ENCODE measurements at regions not wholly inside any gene's neighbourhood (a gene's known extent, or its start where the extent isn't known, plus 50 kb on each side); places are given as distances from the start of the nearest gene placed in this dataset.

DNA sequence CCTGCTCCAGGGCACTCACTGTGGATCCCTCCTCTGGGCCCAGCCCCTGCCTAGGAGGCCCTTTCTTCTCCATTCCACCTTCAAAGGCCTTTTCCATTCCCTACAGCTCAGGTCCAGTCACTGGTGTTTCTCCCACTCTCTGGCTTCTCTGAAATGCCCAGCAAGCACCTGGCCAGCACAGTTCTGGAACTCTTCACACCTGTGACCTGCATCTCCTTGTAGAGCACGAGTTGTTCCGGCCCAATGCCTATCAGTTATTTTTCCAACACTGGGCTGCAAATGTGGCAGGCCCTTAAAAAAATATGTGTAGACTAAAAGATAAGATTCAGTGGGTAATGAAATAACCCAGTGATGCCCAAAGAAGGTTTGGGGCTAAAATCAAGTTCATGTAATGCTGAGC lies 87.1 kb downstream of the PRLHR start:
- Mint-ChIP-seq H3K27me3 (peaks cover 13% of the 10 kb centered on the region), H3K4me1 (peaks cover 8% of the 10 kb centered on the region), H3K27ac (no peak overlapping the region), H3K9me3 (no peaks in the 10 kb centered on the region), H3K36me3 (ENCODE audit: low read depth) (no peaks in the 10 kb centered on the region), H3K4me3 (no peak overlapping the region)
- CTCF ChIA-PET = no interaction called here
- DNase-seq = no peak
- POLR2A ChIA-PET = no interaction called here

DNA sequence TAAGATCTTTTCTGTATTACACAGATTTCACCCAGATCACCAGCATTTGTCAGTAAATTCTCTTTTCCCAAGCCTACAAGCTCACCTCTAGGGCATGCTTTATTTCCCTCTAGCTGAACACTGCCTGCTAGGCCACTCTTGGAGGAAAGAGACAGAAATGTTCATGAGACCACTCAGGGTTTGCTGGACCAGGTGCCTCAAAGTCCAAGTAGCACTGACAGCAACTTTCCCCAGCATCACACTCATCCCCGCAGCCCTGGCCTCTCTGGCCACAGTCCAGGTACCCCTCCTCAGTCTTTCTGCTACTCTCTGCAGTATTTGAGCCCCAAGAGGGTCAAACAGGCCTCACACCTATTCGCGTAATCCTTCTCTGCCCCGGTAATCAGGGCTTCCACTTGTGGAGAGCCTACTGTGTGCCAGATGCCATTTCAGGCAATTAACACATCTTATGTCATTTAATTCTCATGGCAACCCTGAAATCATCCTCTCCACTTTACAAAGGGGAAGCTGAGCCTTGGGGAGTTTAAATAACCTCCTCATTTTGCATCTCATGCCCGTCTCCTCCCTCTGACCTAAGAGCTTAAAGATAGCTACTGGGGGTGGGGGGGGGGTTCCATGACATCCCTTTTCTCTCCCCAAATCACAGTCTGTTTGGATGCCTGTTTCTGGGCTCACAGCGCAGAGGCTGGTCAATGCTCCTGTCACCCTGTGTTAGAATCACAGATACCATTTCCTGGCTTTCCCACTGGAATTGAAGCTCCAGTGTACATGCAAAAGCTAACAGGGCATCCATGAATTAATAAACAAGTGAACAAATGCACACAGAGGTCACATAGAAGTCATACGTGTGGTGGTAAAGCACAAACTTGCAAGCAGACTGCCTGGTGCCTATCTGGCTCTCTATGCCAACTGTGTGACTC lies 88.5 kb downstream of the PRLHR start:
- DNase-seq = no peak
- no peaks in the 10 kb centered on the region for H3K9me3 Mint-ChIP-seq
- CTCF ChIA-PET = no interaction called here
- no peaks in the 10 kb centered on the region for H3K36me3 Mint-ChIP-seq (ENCODE audit: low read depth)
- POLR2A ChIA-PET = no interaction called here
- peaks cover 8% of the 10 kb centered on the region for H3K4me1 Mint-ChIP-seq
- no peak overlapping the region for H3K4me3 Mint-ChIP-seq
- no peak overlapping the region for H3K27ac Mint-ChIP-seq
- H3K27me3 Mint-ChIP-seq = peaks cover 10% of the 10 kb centered on the region

DNA sequence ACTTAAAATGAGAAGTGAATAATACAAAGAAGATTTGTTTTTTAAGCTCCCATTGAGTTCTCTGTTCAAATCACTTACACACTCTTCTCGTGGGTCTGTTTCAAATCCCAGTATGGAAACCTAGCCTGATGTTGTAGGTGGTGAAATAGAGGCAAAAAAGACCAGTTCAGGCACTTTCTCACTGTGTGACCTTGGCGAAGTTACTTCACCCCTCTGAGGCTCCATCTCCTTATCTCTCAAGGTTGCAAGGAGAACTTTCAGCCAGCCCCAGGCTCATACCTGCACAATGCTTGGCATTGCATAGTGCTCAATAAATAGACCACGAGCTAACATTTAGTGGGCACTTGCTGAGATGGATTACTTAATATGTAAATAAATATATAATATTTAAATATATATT lies 90.1 kb downstream of the PRLHR start:
- Mint-ChIP-seq H3K9me3 (no peaks in the 10 kb centered on the region), H3K27ac (no peak overlapping the region), H3K27me3 (peaks cover 14% of the 10 kb centered on the region), H3K4me3 (no peak overlapping the region), H3K4me1 (peaks cover 3% of the 10 kb centered on the region), H3K36me3 (ENCODE audit: low read depth) (no peaks in the 10 kb centered on the region)
- DNase-seq = no peak
- POLR2A ChIA-PET = no interaction called here
- CTCF ChIA-PET = no interaction called here

DNA sequence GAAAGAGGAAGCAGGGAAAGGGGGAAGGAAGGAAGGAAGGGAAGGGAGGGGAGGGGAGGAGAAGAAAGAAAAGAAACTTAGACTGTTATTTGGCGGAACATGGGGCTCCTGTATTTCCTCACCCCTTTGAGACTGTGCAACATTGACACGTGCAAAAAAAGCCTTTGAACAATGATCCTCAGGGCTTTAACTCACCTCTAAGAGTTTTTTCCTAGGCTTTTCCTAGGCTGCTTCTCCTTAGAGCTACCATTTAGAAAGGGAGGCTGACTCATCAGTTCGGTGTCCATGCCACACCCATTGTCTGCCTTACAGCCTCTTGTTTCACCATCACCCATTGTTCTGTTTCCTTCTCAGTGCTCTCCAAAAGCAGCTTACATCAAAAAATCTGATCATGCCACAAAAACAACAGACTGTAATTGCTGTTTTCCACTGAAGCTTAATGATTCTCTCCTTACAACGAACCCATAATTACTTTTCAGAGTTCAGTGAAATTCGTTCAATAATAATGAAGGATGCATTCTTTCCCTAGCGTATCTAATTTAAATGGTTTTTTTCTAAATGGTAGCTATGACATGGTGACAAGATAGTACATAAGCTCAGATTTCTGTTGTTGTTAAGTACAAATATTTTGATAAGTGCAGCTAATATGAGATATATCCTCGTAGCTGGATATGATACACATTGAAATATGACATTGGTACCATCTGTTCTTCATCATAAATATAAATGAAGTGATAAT lies 90.8 kb downstream of the PRLHR start:
- Mint-ChIP-seq H3K27me3 (peaks cover 11% of the 10 kb centered on the region), H3K4me3 (no peak overlapping the region), H3K9me3 (no peaks in the 10 kb centered on the region), H3K4me1 (peaks cover 3% of the 10 kb centered on the region), H3K27ac (no peak overlapping the region), H3K36me3 (ENCODE audit: low read depth) (no peaks in the 10 kb centered on the region)
- ChIA-PET CTCF (no interaction called here), POLR2A (no interaction called here)
- DNase-seq = no peak

DNA sequence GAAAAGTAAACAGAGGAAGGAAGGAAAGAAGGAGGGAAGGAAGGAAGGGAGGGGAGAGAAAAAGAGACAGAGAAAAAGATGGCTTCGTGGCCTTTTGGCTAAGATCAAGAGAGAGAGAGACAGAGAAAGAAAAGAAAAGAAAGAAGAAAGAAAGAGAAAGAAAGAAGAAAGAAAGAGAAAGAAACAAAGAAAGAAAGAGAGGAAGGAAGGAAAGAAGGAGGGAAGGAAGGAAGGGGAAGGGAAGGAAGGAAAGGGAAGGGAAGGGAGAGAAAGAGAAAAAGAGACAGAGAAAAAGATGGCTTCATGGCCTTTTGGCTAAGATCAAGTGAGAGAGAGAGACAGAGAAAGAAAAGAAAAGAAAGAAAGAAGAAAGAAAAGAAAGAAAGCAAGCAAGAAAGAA lies 91.4 kb downstream of the PRLHR start:
- Mint-ChIP-seq H3K27ac (no peak overlapping the region), H3K4me3 (no peak overlapping the region), H3K9me3 (no peaks in the 10 kb centered on the region), H3K36me3 (ENCODE audit: low read depth) (no peaks in the 10 kb centered on the region), H3K4me1 (peaks cover 3% of the 10 kb centered on the region), H3K27me3 (peaks cover 11% of the 10 kb centered on the region)
- ChIA-PET POLR2A (no interaction called here), CTCF (no interaction called here)
- DNase-seq = no peak

DNA sequence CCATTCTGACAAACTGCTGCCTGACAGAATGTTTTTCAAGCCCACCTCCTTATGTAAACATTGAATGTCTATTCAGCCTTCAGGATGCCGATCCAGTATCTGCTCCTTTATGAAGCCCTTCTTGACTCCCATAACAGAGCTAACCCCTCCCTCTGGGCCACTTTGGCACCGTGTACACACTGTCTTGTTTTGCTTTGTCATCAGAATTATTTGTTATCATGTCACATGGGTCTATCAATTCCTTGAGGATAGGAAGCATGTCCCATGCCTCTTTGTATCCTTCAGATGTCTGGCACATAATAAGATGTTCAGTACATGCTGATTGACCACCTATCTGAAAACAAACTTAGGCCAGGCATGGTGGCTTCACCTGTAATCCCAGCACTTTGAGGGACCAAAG lies 92.3 kb downstream of the PRLHR start:
- no peak overlapping the region for H3K4me3 Mint-ChIP-seq
- ChIA-PET CTCF (no interaction called here), POLR2A (no interaction called here)
- no peaks in the 10 kb centered on the region for H3K36me3 Mint-ChIP-seq (ENCODE audit: low read depth)
- peaks cover 3% of the 10 kb centered on the region for H3K4me1 Mint-ChIP-seq
- H3K9me3 Mint-ChIP-seq = no peaks in the 10 kb centered on the region
- peaks cover 14% of the 10 kb centered on the region for H3K27me3 Mint-ChIP-seq
- H3K27ac Mint-ChIP-seq = no peak overlapping the region
- no peak for DNase-seq

DNA sequence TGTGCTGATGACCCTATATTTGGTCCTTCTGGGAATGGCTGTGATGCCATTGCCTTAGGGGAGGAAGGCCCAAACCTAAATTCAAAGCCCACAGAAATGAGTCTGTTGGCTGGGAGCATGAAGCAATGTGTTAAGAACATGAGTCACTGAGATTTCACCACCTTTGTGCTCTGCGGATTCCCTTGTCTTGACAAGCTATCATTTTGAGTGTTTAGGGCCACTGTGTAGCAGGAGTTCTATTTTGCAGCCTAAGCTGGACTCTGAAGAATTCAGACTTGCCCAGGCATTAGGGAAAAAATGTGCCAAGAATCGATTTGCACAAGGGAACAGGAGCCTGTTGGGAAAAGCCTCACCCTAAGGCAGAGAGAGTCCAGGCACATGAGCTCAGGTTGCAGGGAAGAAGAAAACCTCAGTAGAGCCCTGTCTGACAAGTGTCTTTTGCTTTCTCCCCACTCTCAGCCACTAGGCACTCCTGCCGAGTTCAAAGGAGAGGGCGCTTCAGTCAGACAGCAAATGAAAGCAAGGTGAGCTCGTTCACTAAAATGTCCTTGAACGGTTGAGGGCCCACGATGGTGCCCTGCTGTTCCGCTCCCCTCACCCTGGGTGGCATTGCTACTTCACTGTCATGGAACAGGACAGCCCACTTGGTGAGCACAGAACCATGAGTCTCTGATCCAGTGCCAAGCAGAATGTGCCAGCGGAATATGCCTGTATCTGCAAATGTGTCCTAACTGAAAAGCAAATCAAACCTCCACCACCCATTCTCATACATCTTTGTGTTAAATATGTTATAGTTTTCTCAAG lies 93.6 kb downstream of the PRLHR start:
- H3K36me3 Mint-ChIP-seq (ENCODE audit: low read depth) = no peaks in the 10 kb centered on the region
- no peak overlapping the region for H3K27ac Mint-ChIP-seq
- peaks cover 16% of the 10 kb centered on the region for H3K27me3 Mint-ChIP-seq
- DNase-seq = no peak
- POLR2A ChIA-PET = no interaction called here
- peaks cover 3% of the 10 kb centered on the region for H3K4me1 Mint-ChIP-seq
- CTCF ChIA-PET = no interaction called here
- H3K9me3 Mint-ChIP-seq = no peaks in the 10 kb centered on the region
- no peak overlapping the region for H3K4me3 Mint-ChIP-seq

DNA sequence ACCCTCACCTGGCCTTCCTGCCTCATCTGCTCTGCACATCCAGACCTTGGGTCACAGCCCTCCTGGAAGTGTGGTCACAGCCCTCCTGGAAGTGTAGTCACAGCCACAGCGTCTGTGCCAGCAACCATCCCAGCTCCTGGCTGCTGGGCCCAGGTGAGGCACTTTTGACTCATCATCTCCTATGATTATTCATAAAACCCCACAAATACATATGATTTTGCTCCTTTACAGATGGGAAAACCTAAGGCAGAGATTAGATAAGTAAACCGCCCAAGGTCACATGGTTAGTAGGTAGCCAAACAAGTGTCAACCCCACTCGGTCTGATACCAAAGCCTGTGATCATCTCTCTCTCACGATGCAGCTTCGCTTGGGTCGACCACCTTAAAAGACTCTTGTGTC lies 94.3 kb downstream of the PRLHR start:
- ChIA-PET POLR2A (no interaction called here), CTCF (no interaction called here)
- H3K4me3 Mint-ChIP-seq = no peak overlapping the region
- H3K27me3 Mint-ChIP-seq = peaks cover 20% of the 10 kb centered on the region
- no peaks in the 10 kb centered on the region for H3K9me3 Mint-ChIP-seq
- DNase-seq = no peak
- H3K27ac Mint-ChIP-seq = no peak overlapping the region
- peaks cover 3% of the 10 kb centered on the region for H3K4me1 Mint-ChIP-seq
- no peaks in the 10 kb centered on the region for H3K36me3 Mint-ChIP-seq (ENCODE audit: low read depth)

DNA sequence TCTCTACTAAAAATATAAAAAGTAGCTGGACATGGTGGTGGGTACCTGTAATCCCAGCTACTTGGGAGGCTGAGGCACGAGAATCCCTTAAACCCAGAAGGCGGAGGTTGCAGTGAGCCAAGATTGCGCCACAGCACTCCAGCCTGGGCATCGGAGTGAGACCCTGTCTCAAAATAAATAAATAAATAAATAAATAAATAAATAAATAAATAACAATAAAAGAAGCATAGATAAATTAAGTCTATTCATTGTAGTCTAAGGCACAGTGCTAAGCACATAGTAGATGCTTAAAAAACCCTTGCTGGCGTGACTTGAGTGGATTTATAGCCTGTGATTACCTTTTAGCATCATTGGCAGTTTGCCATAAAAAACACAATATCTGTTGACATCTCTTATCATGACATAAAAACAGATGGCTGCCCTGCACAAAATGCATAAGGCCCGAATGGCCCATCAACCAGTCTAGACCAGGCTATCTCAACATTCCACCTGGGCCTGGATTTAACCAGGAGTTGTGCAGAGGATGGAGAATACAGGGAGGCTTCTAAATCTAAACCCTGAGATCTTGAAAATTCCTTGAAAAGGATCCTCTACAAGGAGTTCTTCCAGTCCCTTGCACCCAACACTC lies 94.9 kb downstream of the PRLHR start:
- ChIA-PET CTCF (no interaction called here), POLR2A (no interaction called here)
- Mint-ChIP-seq H3K27ac (no peak overlapping the region), H3K36me3 (ENCODE audit: low read depth) (no peaks in the 10 kb centered on the region), H3K9me3 (no peaks in the 10 kb centered on the region), H3K4me3 (no peak overlapping the region), H3K4me1 (peaks cover 3% of the 10 kb centered on the region), H3K27me3 (peaks cover 20% of the 10 kb centered on the region)
- DNase-seq = no peak

DNA sequence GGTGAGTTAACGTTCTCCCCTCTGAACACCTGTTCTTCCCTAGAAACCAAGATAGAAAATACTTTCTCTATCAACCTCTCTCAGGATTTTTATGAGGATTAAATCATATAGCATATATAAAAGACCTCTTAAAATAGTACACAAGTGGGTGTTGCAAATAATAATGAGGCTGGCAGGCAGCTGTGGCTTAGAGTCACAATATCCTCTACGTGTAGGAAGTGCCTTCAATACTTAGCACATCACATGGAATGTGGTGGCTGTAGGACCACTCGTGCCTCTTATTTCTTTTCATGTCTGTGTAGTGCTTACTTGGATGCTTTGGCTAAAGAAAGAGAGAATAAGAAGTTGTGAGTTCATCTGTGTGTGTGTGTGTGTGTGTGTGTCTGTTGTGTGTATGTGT lies 96.3 kb downstream of the PRLHR start:
- Mint-ChIP-seq H3K27me3 (peaks cover 18% of the 10 kb centered on the region), H3K36me3 (ENCODE audit: low read depth) (no peaks in the 10 kb centered on the region), H3K4me1 (no peaks in the 10 kb centered on the region), H3K27ac (no peak overlapping the region), H3K4me3 (no peak overlapping the region), H3K9me3 (no peaks in the 10 kb centered on the region)
- ChIA-PET POLR2A (no interaction called here), CTCF (no interaction called here)
- DNase-seq = no peak

DNA sequence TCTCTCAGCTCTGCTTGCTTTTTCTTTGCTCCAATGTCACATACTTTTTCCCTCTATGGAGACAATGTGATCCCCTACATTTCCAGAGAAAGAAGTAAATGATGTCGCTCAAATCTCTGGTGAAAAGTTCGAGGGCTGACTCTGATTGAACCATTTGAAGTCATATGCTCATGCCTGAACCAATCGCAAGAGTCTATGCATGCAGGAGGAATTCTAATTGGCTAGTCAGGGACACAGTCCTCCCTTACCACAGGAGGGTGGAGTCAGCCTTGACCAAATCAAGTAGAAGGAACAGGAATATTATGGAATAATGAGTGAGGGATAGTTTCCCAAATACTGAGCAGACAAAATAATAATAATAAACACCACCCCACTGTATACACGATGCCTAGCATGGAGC lies 96.8 kb downstream of the PRLHR start:
- ChIA-PET CTCF (no interaction called here), POLR2A (no interaction called here)
- H3K4me3 Mint-ChIP-seq = no peak overlapping the region

DNA sequence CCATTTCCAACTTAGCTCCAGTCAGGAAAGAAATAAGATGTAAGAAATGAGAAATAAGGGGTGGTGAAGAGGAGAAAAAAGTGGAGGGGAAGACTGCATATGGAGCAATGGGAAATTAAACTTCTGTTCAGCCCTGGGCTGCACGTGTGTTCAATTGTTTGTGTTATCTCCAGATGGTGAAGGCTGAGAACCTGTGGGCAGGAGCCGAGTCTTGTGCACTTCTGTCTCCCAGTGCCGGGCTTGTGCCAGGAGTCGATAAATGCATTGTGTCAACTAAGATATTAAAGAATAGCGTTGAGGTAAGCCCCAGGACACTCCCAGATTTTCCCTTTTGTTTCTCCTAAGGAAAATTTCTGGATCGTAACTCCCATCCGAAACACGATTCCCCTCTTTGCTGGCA lies 98.2 kb downstream of the PRLHR start:
- ChIA-PET CTCF (no interaction called here), POLR2A (no interaction called here)
- no peak overlapping the region for H3K4me3 Mint-ChIP-seq
- H3K4me1 Mint-ChIP-seq = no peaks in the 10 kb centered on the region
- no peak for DNase-seq
- H3K27me3 Mint-ChIP-seq = peaks cover 15% of the 10 kb centered on the region
- H3K36me3 Mint-ChIP-seq (ENCODE audit: low read depth) = no peaks in the 10 kb centered on the region
- H3K9me3 Mint-ChIP-seq = no peaks in the 10 kb centered on the region
- H3K27ac Mint-ChIP-seq = no peak overlapping the region

More for the DNA sequence above, 96.8 kb downstream of the PRLHR start:
- no peak for DNase-seq
- H3K4me1 Mint-ChIP-seq = no peaks in the 10 kb centered on the region
- H3K27ac Mint-ChIP-seq = no peak overlapping the region
- H3K27me3 Mint-ChIP-seq = peaks cover 15% of the 10 kb centered on the region
- H3K9me3 Mint-ChIP-seq = no peaks in the 10 kb centered on the region
- no peaks in the 10 kb centered on the region for H3K36me3 Mint-ChIP-seq (ENCODE audit: low read depth)

DNA sequence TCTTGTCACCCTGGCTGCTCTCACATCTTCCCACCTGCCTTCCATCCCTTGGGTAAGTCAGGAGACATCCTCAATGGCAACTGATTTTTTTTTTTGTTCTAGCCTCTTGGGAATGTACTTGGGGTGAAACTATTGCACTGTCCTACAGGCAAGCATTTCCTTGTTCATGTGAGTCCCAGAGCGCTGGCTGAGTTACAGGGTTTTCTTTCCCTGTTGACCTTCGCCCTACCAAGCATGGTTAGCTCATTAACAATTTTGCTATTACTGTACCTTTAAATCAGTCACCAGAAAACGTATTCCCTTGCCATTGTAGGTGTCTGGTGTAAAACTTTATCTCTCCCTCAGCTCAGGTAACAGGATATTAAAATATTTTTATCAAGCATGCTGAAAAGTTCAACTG lies 98.9 kb downstream of the PRLHR start:
- ChIA-PET POLR2A (no interaction called here), CTCF (no interaction called here)
- Mint-ChIP-seq H3K4me1 (no peaks in the 10 kb centered on the region), H3K27ac (no peak overlapping the region), H3K4me3 (no peak overlapping the region), H3K27me3 (peaks cover 15% of the 10 kb centered on the region), H3K9me3 (no peaks in the 10 kb centered on the region), H3K36me3 (ENCODE audit: low read depth) (no peaks in the 10 kb centered on the region)
- DNase-seq = no peak

Data from activated CD4-positive, alpha-beta memory T cell treated with anti-CD3 and anti-CD28 coated beads, Interleukin-2, amount 10 ng/mL, durations not matched to agents 7 days and 5 days (primary cell).